B cell (primary cell): ENCODE measurements at regions not wholly inside any gene's neighbourhood (a gene's known extent, or its start where the extent isn't known, plus 50 kb on each side); places are given as distances from the start of the nearest gene placed in this dataset.

Source experiments
- EZH2 ChIP-seq: IDR thresholded peaks from 2 replicates; pipeline ENCODE4 v1.6.1; 2012; ENCODE audit warnings: borderline replicate concordance, low read depth, mild to moderate bottlenecking, moderate library complexity, low read length; ENCODE audit not compliant: insufficient read depth, poor library complexity, severe bottlenecking
- TF ChIP-seq, protein P1 (sequence below): fragments of 200-600 bp; IDR thresholded peaks from one replicate; pipeline ENCODE4 v1.8.0; 2022; ENCODE audit warnings: antibody characterized with exemption, mild to moderate bottlenecking

DNA sequence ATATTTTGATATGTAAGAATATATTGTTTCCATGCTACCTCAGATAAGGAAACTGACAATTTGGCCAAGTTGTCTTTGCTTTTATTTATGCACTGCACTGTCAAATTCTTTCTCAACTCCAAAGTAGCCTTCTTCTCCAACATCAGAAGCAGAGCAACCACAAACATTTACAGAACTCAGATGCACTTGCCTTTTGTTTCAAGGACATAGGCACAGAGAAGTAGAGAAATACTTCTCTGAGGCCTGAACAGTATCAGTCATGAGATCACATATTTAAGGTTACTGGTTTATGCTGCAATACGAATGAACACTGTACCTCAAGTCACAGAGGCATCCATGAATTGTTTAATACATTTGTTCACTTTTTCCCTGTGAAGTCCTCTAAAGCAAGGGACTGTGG is 606.1 kb upstream of the SLIT2 start:
- TF ChIP-seq, protein P1, sequence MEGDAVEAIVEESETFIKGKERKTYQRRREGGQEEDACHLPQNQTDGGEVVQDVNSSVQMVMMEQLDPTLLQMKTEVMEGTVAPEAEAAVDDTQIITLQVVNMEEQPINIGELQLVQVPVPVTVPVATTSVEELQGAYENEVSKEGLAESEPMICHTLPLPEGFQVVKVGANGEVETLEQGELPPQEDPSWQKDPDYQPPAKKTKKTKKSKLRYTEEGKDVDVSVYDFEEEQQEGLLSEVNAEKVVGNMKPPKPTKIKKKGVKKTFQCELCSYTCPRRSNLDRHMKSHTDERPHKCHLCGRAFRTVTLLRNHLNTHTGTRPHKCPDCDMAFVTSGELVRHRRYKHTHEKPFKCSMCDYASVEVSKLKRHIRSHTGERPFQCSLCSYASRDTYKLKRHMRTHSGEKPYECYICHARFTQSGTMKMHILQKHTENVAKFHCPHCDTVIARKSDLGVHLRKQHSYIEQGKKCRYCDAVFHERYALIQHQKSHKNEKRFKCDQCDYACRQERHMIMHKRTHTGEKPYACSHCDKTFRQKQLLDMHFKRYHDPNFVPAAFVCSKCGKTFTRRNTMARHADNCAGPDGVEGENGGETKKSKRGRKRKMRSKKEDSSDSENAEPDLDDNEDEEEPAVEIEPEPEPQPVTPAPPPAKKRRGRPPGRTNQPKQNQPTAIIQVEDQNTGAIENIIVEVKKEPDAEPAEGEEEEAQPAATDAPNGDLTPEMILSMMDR, result no peak
- TF ChIP-seq EZH2, result no peak
